ENCODE measurements at regions not wholly inside any gene's neighbourhood (a gene's known extent, or its start where the extent isn't known, plus 50 kb on each side); places are given as distances from the start of the nearest gene placed in this dataset.

- no peak for TF ChIP-seq CTCF (IDR thresholded peaks at IDR 0.05; ENCODE audit: low read depth, low read length, missing input control)
- TF ChIP-seq JUND (IDR thresholded peaks at IDR 0.05) = no peak
- no peak for TF ChIP-seq REST (IDR thresholded peaks at IDR 0.05)
- TF ChIP-seq SP1 (IDR thresholded peaks at IDR 0.05) = no peak
These were observed 1583.7 kb upstream of the CELF4 start for GRCh38 chr18:39149211-39149806.

All from liver (tissue), 3 donors.